GM21423 (cell line): ENCODE measurements at regions not wholly inside any gene's neighbourhood (a gene's known extent, or its start where the extent isn't known, plus 50 kb on each side); places are given as distances from the start of the nearest gene placed in this dataset.

ENCODE experiments used
- ATAC-seq: cut with Tn5 transposase; IDR thresholded peaks from one replicate; pipeline ENCODE4 v1.9.1; 2021; ENCODE audit warnings: mild to moderate bottlenecking, moderate library complexity; ENCODE audit not compliant: unreplicated experiment

DNA sequence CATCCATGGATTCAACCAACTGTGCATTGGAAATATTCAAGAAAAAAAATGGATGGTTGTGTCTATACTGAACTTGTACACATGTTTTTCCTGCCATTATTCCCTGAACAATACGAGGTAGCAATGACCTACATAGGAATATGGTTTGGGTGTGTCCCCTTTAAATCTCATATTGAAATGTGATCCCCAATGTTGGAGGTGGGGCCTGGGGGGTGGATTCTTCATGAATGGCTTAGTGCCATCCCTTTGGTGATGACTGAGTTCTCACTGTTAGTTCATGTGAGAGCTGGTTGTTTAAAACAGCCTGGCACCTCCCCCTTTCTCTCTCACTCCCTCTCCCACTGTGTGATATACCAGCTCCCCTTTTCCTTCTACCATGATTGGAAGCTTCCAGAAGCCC, 139.8 kb upstream of the BACH2 start:
- ATAC-seq = no peak

DNA sequence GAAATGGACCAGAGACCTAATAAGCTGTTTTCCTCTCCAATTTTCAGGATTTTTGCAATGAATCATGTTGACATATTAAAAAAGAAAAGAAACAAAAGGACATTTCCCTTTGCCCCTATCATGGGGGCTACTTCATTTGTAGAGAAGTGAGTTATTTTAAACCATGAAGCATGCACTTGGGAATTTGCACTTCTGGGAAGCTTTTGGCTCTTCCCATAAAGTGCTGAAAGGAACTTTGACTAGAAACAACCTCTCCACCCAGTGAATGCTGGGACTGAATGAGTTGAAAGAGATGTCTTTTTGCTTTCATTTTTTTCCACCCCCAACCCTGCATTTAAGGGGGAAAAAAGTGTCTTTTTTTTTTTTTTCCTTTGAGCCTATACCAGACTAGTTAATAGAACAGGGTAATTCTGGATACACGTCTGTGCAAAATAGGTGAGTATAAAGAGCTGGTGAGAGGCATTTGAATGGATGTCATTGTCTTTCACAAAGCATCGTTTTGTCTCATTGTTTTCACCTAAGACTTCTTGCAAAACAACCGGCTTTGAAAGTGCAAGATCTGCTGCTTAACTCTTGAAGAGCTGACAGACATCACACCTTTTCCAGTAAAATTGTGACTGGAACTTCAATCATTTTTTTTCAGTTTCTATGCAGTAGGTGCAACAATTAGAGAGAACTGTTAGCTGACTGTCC, 138.7 kb upstream of the BACH2 start:
- no peak for ATAC-seq

DNA sequence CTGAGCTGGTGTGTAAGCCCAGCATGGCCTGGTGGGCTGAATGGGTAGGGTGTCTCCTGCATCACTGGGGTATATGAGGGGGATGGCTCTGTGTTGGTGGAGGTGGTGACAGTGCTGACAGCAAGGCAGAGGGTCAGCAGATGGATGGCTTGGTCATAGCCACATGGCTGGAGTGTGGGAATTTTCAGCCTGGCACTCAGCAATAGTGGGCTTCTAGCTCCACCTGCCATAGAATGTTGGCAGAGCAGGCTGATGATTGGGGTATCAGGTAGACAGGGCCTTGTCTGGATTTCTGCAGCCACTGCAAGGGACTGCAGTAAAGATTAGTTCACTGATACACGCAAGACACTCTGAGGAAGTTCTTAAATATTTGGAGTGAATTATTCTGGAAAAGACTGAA, 137.5 kb upstream of the BACH2 start:
- ATAC-seq = no peak

DNA sequence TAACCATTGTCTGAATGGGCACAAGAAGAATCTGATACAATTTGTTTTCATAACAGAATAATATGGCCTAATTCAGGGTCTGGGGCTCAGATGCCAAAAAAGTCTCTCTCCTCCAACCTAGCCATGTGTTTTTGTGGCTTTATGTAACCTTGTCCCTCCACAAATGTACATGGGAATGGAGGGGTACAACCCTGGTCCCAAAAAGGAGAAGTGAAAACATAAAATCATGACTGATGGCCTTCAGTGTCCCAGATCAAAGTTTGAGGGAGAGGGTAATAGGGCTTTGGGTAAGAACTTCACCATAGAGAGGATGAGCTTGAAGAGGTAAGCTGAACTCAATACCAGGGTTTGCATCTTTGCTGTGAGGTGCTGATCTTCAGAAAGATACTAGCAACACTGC, 136.3 kb upstream of the BACH2 start:
- no peak for ATAC-seq

DNA sequence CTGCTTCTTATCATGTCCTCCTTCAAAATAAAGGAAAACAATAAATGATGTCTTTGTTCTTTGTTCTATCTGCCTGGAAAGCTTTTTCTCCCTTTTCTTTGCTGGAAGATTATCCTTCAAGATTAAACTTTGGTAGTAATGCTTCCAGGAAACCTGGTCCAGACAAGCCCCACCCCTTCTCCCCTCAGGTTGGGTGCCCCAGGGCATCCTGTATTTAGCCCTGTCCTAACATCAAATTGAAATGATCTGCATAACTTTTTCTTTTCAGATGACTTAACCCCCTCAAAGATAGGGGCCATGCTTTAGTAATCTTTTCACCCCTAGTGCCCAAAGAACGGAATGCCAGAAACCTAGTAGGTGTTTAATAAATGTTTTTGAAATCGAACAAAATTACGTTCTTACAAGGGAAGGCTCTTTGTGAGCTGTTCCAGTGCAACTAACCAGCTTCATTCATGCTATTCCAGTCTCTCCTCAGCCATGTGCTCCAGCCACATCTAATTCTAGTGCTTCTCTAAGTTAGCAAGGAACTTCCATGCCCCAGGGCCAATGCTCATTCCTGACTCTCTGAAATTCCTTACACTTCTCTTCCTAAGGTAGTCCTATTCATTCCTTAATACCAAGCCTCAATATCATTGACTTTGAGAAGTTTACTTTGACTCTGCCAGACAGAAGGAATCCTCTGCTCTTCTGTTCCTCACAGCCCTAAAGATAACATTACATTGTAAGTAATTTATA, 135.6 kb upstream of the BACH2 start:
- no peak for ATAC-seq

DNA sequence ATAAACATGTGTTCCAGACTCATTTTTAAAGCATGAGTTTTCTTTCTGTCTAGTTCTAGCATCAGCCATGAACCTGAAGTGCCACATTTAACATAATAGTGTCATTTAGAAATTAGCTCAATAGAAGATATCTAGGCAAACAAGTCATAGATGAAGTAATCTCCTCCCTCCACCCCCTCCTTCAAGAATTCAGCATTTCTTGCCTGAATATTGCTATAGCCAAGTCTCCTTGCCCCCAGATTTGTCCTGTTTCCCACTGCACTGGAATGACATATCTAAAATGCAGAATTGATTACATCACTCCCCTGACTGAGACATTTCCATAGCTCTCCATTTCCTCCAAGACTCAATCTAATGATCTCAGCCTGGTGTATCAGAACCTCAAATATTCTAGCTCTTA, 134.9 kb upstream of the BACH2 start:
- ATAC-seq = no peak

DNA sequence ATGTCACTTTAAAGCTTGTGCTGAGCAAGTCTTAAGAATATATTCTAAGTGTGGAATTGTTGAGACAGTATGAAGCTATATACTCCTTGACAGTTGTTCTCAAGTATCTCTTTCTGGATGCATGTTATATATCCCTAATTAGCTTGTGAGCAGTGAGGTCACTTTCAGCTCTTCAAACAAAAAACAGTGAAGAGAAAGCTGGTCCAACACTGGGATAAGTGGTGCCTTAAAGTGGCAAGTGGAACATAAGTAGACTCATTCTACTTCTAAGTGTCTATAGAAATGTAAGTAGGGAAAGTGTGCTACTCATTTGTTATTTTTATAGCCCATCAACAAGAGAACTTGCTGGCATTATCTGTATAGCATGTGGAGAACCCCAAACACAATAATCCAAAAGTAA, 133.1 kb upstream of the BACH2 start:
- no peak for ATAC-seq

DNA sequence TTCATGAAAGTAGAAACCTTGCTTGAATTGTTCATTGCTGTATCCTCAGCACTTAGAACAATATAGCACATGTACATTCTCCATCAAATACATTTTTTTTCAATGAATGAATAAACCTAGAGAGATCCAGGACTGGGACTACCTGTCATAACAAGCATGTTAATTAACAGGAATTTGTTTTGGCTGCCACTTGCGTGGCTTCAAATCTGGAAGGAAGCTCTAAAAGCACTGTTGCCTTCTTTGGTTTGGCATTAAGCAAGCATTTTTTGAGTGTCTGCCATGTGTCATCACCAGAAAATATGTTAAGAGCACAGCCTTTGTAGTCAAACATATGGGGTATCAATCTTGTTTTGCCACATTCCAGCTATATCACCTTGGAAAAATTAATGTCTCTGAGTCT, 131.9 kb upstream of the BACH2 start:
- ATAC-seq = no peak

DNA sequence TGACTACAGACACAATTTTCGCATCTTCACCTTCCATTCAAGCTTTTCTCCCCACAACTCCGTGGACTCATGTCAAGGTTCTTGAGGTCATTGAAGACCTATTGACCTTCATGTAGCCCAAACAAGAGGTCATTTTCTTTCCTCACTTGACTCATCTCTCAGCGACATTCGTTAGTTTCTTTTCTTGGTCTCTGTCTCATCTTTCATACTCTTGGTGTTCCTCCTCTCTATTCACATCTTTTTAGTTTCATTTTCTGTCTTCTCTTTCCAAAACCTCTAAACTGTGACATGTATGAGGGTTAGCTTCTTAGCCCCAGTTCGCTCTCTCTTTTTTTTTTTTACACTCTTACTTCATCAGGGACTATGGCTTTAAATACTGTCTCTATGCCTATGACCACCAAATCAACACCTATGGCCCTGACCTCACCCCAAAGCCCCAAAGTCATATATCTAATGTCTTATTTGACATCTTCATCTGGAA, 128.6 kb upstream of the BACH2 start:
- ATAC-seq = peak; percentile 96

DNA sequence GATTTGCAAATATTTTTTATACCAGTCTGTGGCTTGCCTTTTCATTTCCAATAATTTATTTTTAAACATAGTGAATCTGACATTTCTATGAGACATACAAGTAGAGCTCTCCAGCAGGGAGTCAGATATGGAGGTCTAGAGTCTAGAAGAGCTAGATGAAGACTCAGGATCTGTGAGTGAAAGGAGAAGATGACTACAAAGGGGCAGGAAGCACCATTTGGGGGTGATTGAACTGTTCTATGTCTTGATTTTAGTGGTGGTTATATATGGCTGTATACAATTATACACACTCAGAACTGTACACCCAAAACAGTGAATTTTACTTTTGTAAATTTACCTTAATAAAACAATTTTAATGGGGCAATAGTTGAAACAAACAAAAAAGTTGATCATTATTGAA, 127.9 kb upstream of the BACH2 start:
- no peak for ATAC-seq

DNA sequence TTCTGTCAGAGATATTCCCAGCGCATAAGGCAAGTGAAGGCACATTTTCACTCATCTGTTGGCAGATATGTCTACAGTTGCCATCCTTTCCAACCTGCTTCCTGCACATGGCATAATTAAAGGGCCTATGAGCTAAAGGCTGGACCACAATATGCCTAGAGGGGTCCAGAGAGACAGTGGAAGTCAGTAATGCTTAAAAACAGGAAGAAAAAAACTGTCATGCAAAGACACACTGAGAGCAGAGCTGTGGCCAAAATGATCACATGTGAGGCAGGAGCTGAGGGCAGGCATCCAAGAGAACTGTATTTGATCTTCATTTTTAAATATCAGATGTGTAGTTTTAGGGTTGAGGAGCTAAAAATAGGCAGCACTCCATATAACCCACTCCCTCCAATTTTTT, 125.0 kb upstream of the BACH2 start:
- no peak for ATAC-seq

DNA sequence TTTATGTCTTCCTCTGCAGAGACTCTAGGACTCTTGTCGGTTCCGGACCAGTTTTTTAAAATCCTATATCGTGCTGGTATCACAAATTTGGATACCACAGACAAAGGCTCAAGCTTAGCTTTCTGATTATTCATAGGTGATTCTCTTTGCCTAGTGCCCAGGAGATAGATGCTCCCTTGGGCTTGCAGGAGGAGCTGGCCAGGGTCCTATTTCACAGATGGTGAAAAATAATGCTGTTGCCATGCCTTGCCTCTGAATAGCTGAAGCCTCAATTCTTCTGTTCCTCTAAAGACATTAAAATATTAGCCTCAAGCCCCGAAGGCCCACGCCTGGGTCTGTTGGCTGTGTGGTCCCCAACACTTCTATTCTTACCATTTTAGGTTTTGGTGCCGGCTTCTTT, 123.9 kb upstream of the BACH2 start:
- no peak for ATAC-seq

DNA sequence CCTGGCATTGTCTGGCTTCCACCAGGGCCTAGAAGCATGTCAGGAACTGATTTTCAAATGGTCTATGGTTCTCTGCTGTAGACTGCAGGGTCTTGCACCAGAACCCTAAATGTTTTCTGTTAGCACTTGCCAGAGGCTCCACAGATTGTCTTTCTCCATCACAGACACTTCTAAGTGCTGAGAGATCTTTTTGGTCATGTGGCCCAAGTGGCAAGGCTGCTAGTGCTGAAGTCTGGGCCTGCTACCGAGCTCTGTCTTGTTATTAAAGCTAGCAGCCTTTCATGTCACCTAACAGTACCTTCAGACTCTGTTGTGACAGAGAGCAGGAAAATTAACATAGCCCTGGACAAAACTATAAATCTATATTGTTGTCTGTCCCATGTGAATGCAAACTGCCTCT, 120.7 kb upstream of the BACH2 start:
- no peak for ATAC-seq

DNA sequence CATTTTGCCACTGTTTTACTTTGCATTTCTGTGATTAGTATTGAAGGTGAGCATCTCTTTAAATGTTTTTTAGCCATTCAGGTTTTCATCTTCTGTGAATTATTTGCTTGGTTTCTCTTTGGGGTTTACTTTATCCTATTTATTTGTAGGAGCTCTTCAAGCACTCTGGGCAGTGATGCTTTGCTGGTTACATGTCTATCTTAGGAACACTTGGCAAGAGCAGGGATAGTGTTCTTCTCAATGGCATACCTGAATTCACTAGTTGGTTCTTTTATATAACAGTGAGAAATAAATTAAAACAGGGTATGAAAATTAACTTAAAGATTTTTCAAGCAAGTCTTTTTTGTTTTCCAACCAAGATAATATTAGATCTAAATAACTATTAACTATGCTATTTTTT, 119.7 kb upstream of the BACH2 start:
- ATAC-seq = no peak

DNA sequence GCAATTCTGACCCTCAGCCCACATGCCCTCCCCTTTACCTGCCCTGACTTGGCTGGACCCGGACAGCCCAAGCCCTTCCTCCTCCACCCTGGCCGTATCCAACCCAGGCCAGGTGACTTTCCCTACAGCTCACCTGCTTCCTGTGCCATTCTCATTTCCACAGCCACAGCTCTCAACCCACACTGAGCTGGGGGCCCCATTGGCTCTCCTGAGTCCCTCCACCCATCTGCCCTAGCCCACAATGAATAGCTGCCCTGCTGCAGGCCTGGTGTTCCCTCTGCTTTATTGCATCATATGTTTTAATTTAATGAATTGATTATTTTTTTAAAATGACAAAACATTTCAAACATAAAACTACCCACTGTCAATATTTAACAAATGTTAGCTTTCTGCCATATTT, 118.5 kb upstream of the BACH2 start:
- no peak for ATAC-seq

DNA sequence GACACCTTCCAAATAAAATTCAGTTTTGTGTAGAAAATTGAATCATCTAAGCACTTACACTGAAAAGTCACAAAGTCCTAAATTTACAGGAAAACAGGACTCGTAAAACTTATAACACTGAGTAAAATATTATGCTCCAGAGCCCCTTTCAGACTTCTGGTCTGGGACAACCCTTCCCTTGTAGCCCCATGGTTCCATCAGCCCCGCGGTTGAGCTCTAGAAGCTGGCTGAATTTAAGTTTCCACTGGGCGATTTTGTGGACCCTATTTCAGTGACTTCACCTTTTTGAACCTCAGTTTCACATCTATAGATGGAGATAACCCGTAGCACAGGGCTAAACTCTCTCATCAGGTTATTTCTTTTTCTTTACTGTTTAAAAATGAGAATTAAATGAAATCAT, 117.7 kb upstream of the BACH2 start:
- no peak for ATAC-seq

DNA sequence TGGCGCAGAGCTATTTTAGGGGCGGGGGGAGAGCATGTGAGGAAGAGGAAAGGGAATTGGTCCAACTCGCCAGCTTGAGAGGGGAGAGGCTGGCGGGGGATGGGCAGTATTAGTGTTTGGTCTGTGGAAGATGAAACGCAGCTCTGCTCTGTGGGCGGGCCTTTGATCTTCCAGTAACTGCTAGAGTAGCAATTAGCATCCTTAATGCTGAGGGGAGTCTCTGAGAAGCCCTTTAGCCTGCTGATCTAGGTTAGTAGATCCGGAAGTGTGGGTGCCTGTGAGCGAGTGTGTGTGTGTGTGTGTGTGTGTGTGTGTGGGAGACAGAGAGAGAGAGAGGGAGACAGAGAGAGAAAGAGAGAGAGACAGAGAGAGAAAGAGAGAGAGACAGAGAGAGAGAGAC, 117.2 kb upstream of the BACH2 start:
- ATAC-seq = no peak

DNA sequence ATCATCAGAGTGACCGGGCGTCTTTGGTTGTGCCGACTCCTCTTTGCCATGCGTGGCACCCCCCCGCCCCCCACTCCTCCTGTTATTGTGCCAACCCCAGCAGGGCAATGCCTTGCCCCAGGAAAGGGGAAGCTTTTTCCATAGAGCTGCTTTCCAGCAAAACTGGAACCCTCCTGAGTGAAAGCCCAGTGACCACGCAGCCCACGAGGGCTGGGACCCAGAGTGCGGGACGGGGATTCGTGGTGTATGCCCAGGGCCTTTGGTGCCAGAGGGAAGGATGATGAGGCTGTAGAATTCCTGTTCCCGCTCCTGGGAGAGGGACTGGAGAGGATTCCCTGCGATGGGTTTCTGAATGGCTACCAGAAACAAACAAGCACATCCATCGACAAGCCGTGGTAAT, 116.8 kb upstream of the BACH2 start:
- ATAC-seq = no peak

DNA sequence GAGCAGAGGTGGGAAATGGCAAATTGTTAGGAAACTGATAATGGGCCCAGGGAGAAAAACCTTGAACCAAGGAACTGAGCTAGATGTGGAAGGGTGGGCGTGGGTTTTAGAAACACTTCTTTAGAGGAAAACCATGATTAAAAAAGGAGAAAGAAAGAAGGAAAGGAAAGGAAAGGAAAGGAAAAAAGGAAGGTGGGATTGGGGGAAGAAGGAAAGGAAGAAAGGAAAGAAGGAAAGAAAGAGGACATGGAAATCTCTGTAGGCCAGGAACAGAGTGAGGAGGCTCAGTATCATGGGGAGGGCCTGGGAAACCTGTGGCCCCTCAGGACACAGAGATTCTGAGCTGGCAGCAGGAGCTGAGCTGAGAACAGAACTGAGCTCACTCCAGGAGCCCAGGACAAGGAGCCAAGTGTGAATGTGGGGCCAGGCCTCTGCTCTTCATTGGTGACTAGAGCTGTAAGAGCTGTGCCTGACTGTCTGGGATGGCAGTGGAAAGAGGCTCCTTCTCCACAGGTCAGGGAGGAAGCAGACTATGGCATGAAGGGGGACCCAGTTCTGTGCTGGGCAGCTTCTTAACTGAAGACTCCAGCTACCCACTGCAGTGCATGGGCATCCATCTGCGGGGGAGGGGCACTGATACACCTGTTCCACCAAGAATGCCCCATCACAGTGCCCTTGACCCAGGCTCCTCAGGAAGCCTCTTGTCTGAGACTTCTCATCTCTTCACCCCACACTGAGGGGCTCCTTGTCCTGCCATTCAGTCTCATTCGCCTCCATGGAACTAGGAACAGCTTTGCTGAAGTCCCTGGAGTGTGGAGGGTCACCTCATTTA, 116.1 kb upstream of the BACH2 start:
- no peak for ATAC-seq

DNA sequence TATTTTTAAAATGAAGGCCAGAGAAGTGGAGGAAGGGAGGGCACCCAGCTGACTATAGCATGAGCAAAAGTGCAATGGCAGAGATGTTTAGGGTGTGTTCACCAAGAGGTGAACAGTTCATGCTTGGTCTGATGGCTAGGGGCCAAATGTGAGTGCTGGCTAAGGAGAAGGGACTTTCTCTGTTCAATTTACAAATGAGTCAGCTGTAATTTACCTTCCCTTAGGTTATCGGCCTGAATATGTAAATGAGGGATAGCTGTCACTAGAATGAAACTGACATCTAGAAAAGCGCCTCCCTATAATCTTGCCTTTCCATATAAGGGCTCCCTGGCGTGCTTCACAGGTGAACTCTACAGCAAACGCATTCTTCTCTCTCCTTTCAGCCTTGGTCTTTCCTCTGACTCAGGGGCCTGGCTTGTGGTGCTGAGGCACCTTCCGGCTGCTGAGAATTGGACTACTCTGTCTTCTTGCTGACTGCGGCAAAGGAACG, 114.7 kb upstream of the BACH2 start:
- ATAC-seq = peak; percentile 89

DNA sequence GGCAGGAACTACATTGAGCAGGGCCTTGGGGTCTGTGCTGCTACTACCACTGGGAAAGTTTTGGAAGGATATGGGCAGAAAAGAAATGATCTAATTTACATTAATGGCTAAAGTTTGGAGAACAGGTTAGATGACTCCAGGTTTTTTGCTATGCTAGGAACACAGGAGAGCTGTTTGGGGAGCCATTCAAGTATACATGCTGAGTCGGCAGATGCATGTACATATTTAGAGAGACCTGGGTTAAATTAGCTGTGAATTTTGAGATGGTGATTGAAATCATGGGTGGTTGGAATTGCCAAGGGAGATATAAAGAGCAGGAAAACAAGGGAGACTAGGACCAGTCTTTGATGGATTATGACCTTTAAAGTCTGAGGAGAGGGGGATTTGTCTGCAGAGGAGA, 113.1 kb upstream of the BACH2 start:
- no peak for ATAC-seq

DNA sequence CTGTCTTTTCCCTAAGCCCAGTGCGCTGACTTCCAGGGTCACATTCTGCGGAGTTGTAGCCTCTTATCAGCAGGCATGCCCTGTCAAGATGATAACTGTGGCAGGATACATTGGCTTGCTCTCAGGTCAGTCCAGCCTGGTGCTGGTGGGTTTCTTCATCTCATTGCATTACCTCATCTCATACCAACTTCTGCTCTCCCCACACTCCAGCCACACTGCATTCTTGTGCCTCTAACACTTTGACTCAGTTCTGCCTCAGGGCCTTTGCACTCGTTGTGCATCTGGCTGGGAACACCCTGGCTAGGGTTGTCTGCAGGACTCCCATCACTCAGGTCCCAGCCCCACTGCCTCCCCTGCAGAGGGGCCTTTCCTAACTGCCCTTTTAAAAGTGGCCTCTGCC, 110.3 kb upstream of the BACH2 start:
- ATAC-seq = no peak
